K562 (cell line): ENCODE measurements at regions not wholly inside any gene's neighbourhood (a gene's known extent, or its start where the extent isn't known, plus 50 kb on each side); places are given as distances from the start of the nearest gene placed in this dataset.

ENCODE experiments used
- ATAC-seq: fragments of 200-7000 bp; cut with Tn5 transposase; 3 replicates; pipeline ENCODE4 v1.9.1; 2020; ENCODE audit warnings: moderate library complexity
- BruUV-seq: library from RNA; stranded (reverse); fragments of 400-500 nt; replicated peaks from 2 replicates; lab custom pipeline; 2021; lab: Mats Ljungman, UMichigan
- CTCF ChIA-PET: fragments of 300-600 bp; formaldehyde crosslinking; extraction: SDS; loops from one replicate; lab custom pipeline; 2021; ENCODE audit warnings: low intra/inter-chr PET ratio; lab: Yijun Ruan, JAX
- POLR2A ChIA-PET: fragments of 300-600, 350-650 bp; sonication (Branson Sonifier 250); formaldehyde crosslinking; extraction: SDS; loops from one replicate; lab custom pipeline; 2021; ENCODE audit warnings: antibody characterized with exemption, inconsistent platforms; lab: Yijun Ruan, JAX
- DNase-seq, 4 experiments: peaks; one replicate each; pipeline versions ENCODE4 v3.0.0 to v3.0.0-alpha.2; 2011 to 2018; ENCODE audit warnings: low spot score in 3 of 4, mixed read lengths in 3 of 4; ENCODE audit errors: extremely low read depth in 1 of 4
- FAIRE-seq: peaks from 2 replicates; lab custom pipeline; 2011; peaks lifted over from hg19 to GRCh38; lab: Jason Lieb, UNC
- H2AFZ ChIP-seq: 2 replicates; pipeline ENCODE4 v1.6.0; 2011; ENCODE audit warnings: low read depth, low read length, control low read depth, inconsistent platforms
- H3K27ac ChIP-seq: fragments of 200-600 bp; 3 replicates; pipeline ENCODE4 v1.8.0; 2011; ENCODE audit warnings: low read depth, mild to moderate bottlenecking, control low read depth, inconsistent platforms, low read length, moderate library complexity, mixed read lengths; ENCODE audit errors: extremely low read depth
- H3K27me3 ChIP-seq, 2 experiments: fragments of 300-600 bp in 1 of 2; 2 replicates in 1 of 2; 3 replicates in 1 of 2; pipeline versions ENCODE4 v1.6.0 to v1.8.0; 2011; ENCODE audit warnings: inconsistent platforms in 2 of 2, low read length in 2 of 2, mild to moderate bottlenecking in 1 of 2, mixed read lengths in 1 of 2, moderate library complexity in 1 of 2; ENCODE audit not compliant: control insufficient read depth in 2 of 2, insufficient read depth in 2 of 2
- H3K36me3 ChIP-seq: fragments of 300-600 bp; 3 replicates; pipeline ENCODE4 v1.8.0; 2011; ENCODE audit warnings: mild to moderate bottlenecking, low read length, inconsistent platforms; ENCODE audit not compliant: control insufficient read depth, insufficient read depth
- H3K4me1 ChIP-seq, 2 experiments: fragments of 200-600 bp in 1 of 2; replicated peaks in 1 of 2; 2 replicates in 1 of 2; 3 replicates in 1 of 2; pipeline versions ENCODE4 v1.5.1 to v1.8.0; 2011; ENCODE audit warnings: inconsistent platforms in 2 of 2, low read length in 2 of 2, mild to moderate bottlenecking in 1 of 2, mixed read lengths in 1 of 2, moderate library complexity in 1 of 2; ENCODE audit not compliant: control insufficient read depth in 2 of 2, insufficient read depth in 2 of 2
- H3K4me2 ChIP-seq: 2 replicates; pipeline ENCODE4 v1.6.1; 2011; ENCODE audit warnings: low read length, control low read depth, inconsistent platforms, mixed read lengths; ENCODE audit not compliant: insufficient read depth
- H3K4me3 ChIP-seq: fragments of 200-600 bp; sonication (generic), shearing (Covaris generic); 2 replicates; pipeline ENCODE4 v1.5.1; 2016; ENCODE audit warnings: control low read depth, inconsistent platforms
- H3K79me2 ChIP-seq: fragments of 200-600 bp; 3 replicates; pipeline ENCODE4 v1.8.0; 2011; ENCODE audit warnings: low read length, inconsistent platforms; ENCODE audit not compliant: control insufficient read depth, insufficient read depth
- H3K9ac ChIP-seq, 2 experiments: 2 replicates each; pipeline versions ENCODE4 v1.6.0 to v1.6.1; 2011; ENCODE audit warnings: low read depth in 2 of 2, low read length in 2 of 2, control low read depth in 1 of 2, inconsistent platforms in 1 of 2, mild to moderate bottlenecking in 1 of 2, mixed read lengths in 1 of 2; ENCODE audit not compliant: insufficient read depth in 1 of 2
- H3K9me1 ChIP-seq: one replicate; pipeline ENCODE4 v1.6.0; 2011; ENCODE audit warnings: inconsistent platforms, mild to moderate bottlenecking, low read length, moderate library complexity; ENCODE audit not compliant: control insufficient read depth, insufficient read depth
- H3K9me3 ChIP-seq: replicated peaks from 2 replicates; pipeline ENCODE4 v1.5.1; 2011; ENCODE audit warnings: low read depth, low read length, inconsistent platforms; ENCODE audit not compliant: control insufficient read depth, insufficient read depth
- H4K20me1 ChIP-seq: replicated peaks from 2 replicates; pipeline ENCODE4 v1.6.1; 2011; ENCODE audit warnings: low read length, inconsistent platforms, mixed read lengths; ENCODE audit not compliant: control insufficient read depth, insufficient read depth
- BCL6 ChIP-seq: fragments of 250-450 bp; sonication (Bioruptor Pico); IDR thresholded peaks from 2 replicates; pipeline ENCODE4 v1.4.0; 2020
- FOXA3 ChIP-seq, 2 experiments: fragments of 450-650 bp in 1 of 2; sonication (generic) in 1 of 2; formaldehyde crosslinking; IDR thresholded peaks in 1 of 2; conservative IDR thresholded peaks in 1 of 2; 2 replicates each; pipeline versions ENCODE4 v1.4.0 to v1.8.0; 2020 to 2022; ENCODE audit warnings: mild to moderate bottlenecking in 2 of 2, missing genetic modification reagents in 1 of 2
- MXI1 ChIP-seq: IDR thresholded peaks from 2 replicates; pipeline ENCODE4 v1.6.1; 2011; ENCODE audit warnings: low read depth, mild to moderate bottlenecking, improper control_type of control experiment, low read length
- PTBP1 ChIP-seq: fragments of 200-400 bp; formaldehyde crosslinking; IDR thresholded peaks from 2 replicates; pipeline ENCODE4 v1.6.1; 2017; ENCODE audit warnings: low read depth, low read length
- SFPQ ChIP-seq: fragments of 200-400 bp; formaldehyde crosslinking; IDR thresholded peaks from 2 replicates; pipeline ENCODE4 v1.6.1; 2017; ENCODE audit warnings: mild to moderate bottlenecking, low read depth, low read length, moderate library complexity
- TCF15 ChIP-seq: fragments of 250-450 bp; sonication (Bioruptor Pico); IDR thresholded peaks from 2 replicates; pipeline ENCODE4 v1.8.0; 2022; ENCODE audit warnings: moderate library complexity, mild to moderate bottlenecking, inconsistent platforms
- TOE1 ChIP-seq, 2 experiments: fragments of 450-650 bp in 1 of 2; sonication (generic) in 1 of 2; formaldehyde crosslinking in 1 of 2; IDR thresholded peaks; 2 replicates each; pipeline versions ENCODE4 v1.7.1 to v1.8.0; 2016 to 2022; ENCODE audit warnings: borderline replicate concordance in 2 of 2, mild to moderate bottlenecking in 2 of 2, antibody characterized with exemption in 1 of 2, inconsistent platforms in 1 of 2, low read depth in 1 of 2, missing genetic modification reagents in 1 of 2, moderate library complexity in 1 of 2
- ZNF668 ChIP-seq: fragments of 250-450 bp; sonication (Bioruptor Pico); IDR thresholded peaks from 2 replicates; pipeline ENCODE4 v1.8.0; 2022; ENCODE audit warnings: mild to moderate bottlenecking, inconsistent platforms
- WGBS: fragments of 100-300 bp; shearing (Covaris generic); methylation state at CpG from one replicate; pipeline ENCODE4 v1.1.6; 2016; ENCODE audit warnings: low coverage, mixed read lengths; ENCODE audit not compliant: insufficient coverage; ENCODE audit errors: missing lambda C conversion rate; 5-methylcytosine and 5-hydroxymethylcytosine counted together
- in situ Hi-C: fragments of 300-500 bp; cut with MboI; formaldehyde crosslinking; loops from 4 replicates; pipeline ENCODE4 v1.15.0; 2018; ENCODE audit warnings: inconsistent platforms, mixed read lengths
- intact Hi-C: fragments of 100-400 bp; cut with micrococcal nuclease; formaldehyde crosslinking; loops from 2 replicates; pipeline ENCODE4 v1.14.2; 2022

- ChIA-PET POLR2A (interaction anchor here (0.5 kb wide), 1 partner anchor 394 kb away, joined by 3 read pairs; no protein-coding TSS in a partner anchor), CTCF (no interaction called here)
- H3K9me1 ChIP-seq: no peaks in the 10 kb centered on the region
- no peak overlapping the region for H3K4me2 ChIP-seq
- no peaks in the 10 kb centered on the region for H3K27me3 ChIP-seq
- no peak for DNase-seq
- ATAC-seq: no peak
- no peak for FAIRE-seq
- no peaks in the 10 kb centered on the region for H4K20me1 ChIP-seq
- no peak overlapping the region for H2AFZ ChIP-seq
- no peaks in the 10 kb centered on the region for H3K9me3 ChIP-seq
- WGBS: 0% methylated on average over 1 of the region's 1 CpG
- intact Hi-C loops (loop anchor here (5.0 kb wide), 1 partner anchor 1679 kb away; no protein-coding TSS in a partner anchor), in situ Hi-C loops (no loop called here)
- H3K36me3 ChIP-seq: no peaks in the 10 kb centered on the region
- H3K9ac ChIP-seq: no peak overlapping the region
- H3K4me1 ChIP-seq: no peaks in the 10 kb centered on the region
- no peak overlapping the region for H3K4me3 ChIP-seq
- no peak overlapping the region for H3K27ac ChIP-seq
- TF ChIP-seq FOXA3 (CRISPR knock-in tag; conservative IDR thresholded peaks at IDR 0.05 in 1 of 2, IDR thresholded peaks at IDR 0.05 in 1 of 2): 0 out of 4 replicates have a peak, but pooled peaks of 1 of the 2 experiments have one; percentile 22
- TF ChIP-seq PTBP1: no peak
- no peaks in the 10 kb centered on the region for H3K79me2 ChIP-seq
- no TSS peak for BruUV-seq
Observed at GRCh38 chr2:157056200-157056676, 201.3 kb upstream of the GALNT5 start.

GRCh38 chr2:157058161-157058560 lies 199.3 kb upstream of the GALNT5 start:
- in situ Hi-C loops: no loop called here
- TF ChIP-seq TCF15 (CRISPR knock-in tag) (no peak), ZNF668 (CRISPR knock-in tag) (no peak), MXI1 (no peak), TOE1 (IDR thresholded peaks at IDR 0.05; ENCODE audit: borderline replicate concordance) (no peak), TOE1 (CRISPR knock-in tag; IDR thresholded peaks at IDR 0.05; ENCODE audit: borderline replicate concordance, low read depth) (no peak), SFPQ (no peak), BCL6 (CRISPR knock-in tag) (no peak)
- TF ChIP-seq, all 486 proteins: peak for 0
- no peaks in the 10 kb centered on the region for H3K9me1 ChIP-seq
- no peak for FAIRE-seq
- H3K36me3 ChIP-seq: no peaks in the 10 kb centered on the region
- H2AFZ ChIP-seq: no peak overlapping the region
- H3K9ac ChIP-seq: no peak overlapping the region
- no peaks in the 10 kb centered on the region for H3K4me1 ChIP-seq
- POLR2A ChIA-PET: no interaction called here
- BruUV-seq: no TSS peak
- H3K4me3 ChIP-seq: no peak overlapping the region
- CTCF ChIA-PET: no interaction called here
- H3K27me3 ChIP-seq: no peaks in the 10 kb centered on the region
- no peaks in the 10 kb centered on the region for H3K79me2 ChIP-seq
- no peak overlapping the region for H3K27ac ChIP-seq
- ATAC-seq: no peak
- no peaks in the 10 kb centered on the region for H3K9me3 ChIP-seq
- WGBS: 13% methylated on average over 2 of the region's 2 CpGs
- intact Hi-C loops: loop anchor here (2.0 to 5.0 kb wide), 2 partner anchors 471 to 1681 kb away; no protein-coding TSS in a partner anchor
- H4K20me1 ChIP-seq: no peaks in the 10 kb centered on the region
- no peak overlapping the region for H3K4me2 ChIP-seq
- DNase-seq: no peak
